GM23248 (cell line): ENCODE measurements at regions not wholly inside any gene's neighbourhood (a gene's known extent, or its start where the extent isn't known, plus 50 kb on each side); places are given as distances from the start of the nearest gene placed in this dataset.

Source experiments
- DNase-seq: peaks from one replicate; pipeline ENCODE4 v3.0.0-alpha.2; 2015
- H2AFZ ChIP-seq: fragments of 200-600 bp; sonication (generic); 2 replicates; pipeline ENCODE4 v1.6.1; 2016; ENCODE audit warnings: antibody characterized with exemption
- H3F3A ChIP-seq: fragments of 200-600 bp; sonication (generic); 2 replicates; pipeline ENCODE4 v1.6.1; 2016; ENCODE audit warnings: mild to moderate bottlenecking, antibody characterized with exemption, mixed run types; ENCODE audit not compliant: insufficient read depth
- H3K27ac ChIP-seq: fragments of 200-600 bp; sonication (generic); 2 replicates; pipeline ENCODE4 v1.5.1; 2016; ENCODE audit warnings: mild to moderate bottlenecking
- H3K27me3 ChIP-seq: fragments of 200-600 bp; sonication (generic); replicated peaks from 2 replicates; pipeline ENCODE4 v1.6.1; 2016; ENCODE audit warnings: mild to moderate bottlenecking; ENCODE audit not compliant: insufficient read depth
- H3K36me3 ChIP-seq: fragments of 200-600 bp; sonication (generic); 2 replicates; pipeline ENCODE4 v1.6.1; 2016; ENCODE audit warnings: low read depth, mild to moderate bottlenecking
- H3K4me1 ChIP-seq: fragments of 200-600 bp; sonication (generic); 2 replicates; pipeline ENCODE4 v1.6.1; 2016; ENCODE audit warnings: mild to moderate bottlenecking; ENCODE audit not compliant: insufficient read depth
- H3K4me2 ChIP-seq: fragments of 200-600 bp; sonication (generic); one replicate; pipeline ENCODE4 v1.6.1; 2016; ENCODE audit warnings: mild to moderate bottlenecking; ENCODE audit not compliant: unreplicated experiment
- H3K4me3 ChIP-seq: fragments of 200-600 bp; sonication (generic); 2 replicates; pipeline ENCODE4 v1.5.1; 2016; ENCODE audit warnings: mild to moderate bottlenecking
- H3K79me2 ChIP-seq: fragments of 200-600 bp; sonication (generic); 2 replicates; pipeline ENCODE4 v1.6.1; 2016; ENCODE audit warnings: mild to moderate bottlenecking; ENCODE audit not compliant: insufficient read depth
- H3K9ac ChIP-seq: fragments of 200-600 bp; sonication (generic); 2 replicates; pipeline ENCODE4 v1.6.1; 2016; ENCODE audit warnings: mild to moderate bottlenecking
- H3K9me2 ChIP-seq: fragments of 200-600 bp; sonication (generic); 2 replicates; pipeline ENCODE4 v1.6.1; 2016; ENCODE audit warnings: mixed run types, mild to moderate bottlenecking, moderate library complexity; ENCODE audit not compliant: insufficient read depth
- H3K9me3 ChIP-seq: fragments of 200-600 bp; sonication (generic); one replicate; pipeline ENCODE4 v1.6.1; 2017; ENCODE audit warnings: low read depth
- H4K20me1 ChIP-seq: fragments of 200-600 bp; sonication (generic); 2 replicates; pipeline ENCODE4 v1.6.0; 2016; ENCODE audit not compliant: insufficient read depth
- EZH2 ChIP-seq: fragments of 200-600 bp; sonication (generic); IDR thresholded peaks from 2 replicates; pipeline ENCODE4 v1.6.1; 2018; ENCODE audit warnings: antibody characterized with exemption, mild to moderate bottlenecking; ENCODE audit not compliant: insufficient read depth, poor library complexity, severe bottlenecking
- EZH2phosphoT487 ChIP-seq: fragments of 200-600 bp; sonication (generic); IDR thresholded peaks from 2 replicates; pipeline ENCODE4 v1.6.1; 2018; ENCODE audit warnings: antibody characterized with exemption, moderate library complexity, mild to moderate bottlenecking, low read depth; ENCODE audit not compliant: insufficient read depth
- WGBS, 2 experiments: methylation state at CpG; one replicate each; pipeline ENCODE4 v1.1.6; 2015 to 2017; ENCODE audit warnings: low lambda C conversion rate in 2 of 2, low coverage in 1 of 2; ENCODE audit errors: missing lambda C conversion rate in 2 of 2; 5-methylcytosine and 5-hydroxymethylcytosine counted together
- in situ Hi-C: fragments of 300-500 bp; cut with MboI; formaldehyde crosslinking; loops from 2 replicates; pipeline ENCODE4 v1.15.0; 2020

DNA sequence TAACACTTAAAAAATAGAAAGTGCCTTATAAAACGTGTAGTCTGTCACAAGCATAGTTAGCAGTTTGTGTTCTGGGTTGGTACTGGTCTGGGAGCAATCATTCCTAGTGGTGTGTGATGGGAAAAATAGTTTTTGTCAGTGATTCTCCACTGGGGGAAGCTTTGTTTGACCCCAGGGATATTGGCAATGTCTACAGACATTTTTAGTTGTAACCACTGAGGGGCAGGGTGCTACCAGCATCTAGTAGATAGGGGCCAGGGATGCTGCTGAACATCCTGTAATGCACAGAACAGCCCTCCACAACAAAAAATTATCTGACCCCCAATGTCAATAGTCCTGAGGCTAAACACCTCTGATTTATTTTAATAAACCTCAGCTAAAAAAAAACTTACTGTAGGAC, 51.6 kb upstream of the CREB5 start:
- H3K9ac ChIP-seq = no peak overlapping the region
- H3K4me1 ChIP-seq = peaks cover 25% of the 10 kb centered on the region
- H3K27ac ChIP-seq = no peak overlapping the region
- H3K9me2 ChIP-seq = no peaks in the 10 kb centered on the region; the same call in 1 of the 2 replicates
- H3K9me3 ChIP-seq = no peaks in the 10 kb centered on the region
- H3F3A ChIP-seq = peaks cover 16% of the 10 kb centered on the region
- no peak for DNase-seq
- no peak overlapping the region for H3K4me2 ChIP-seq
- H3K4me3 ChIP-seq = no peak overlapping the region
- H4K20me1 ChIP-seq = no peaks in the 10 kb centered on the region
- no peaks in the 10 kb centered on the region for H3K36me3 ChIP-seq
- no peak overlapping the region for H2AFZ ChIP-seq
- H3K27me3 ChIP-seq = no peaks in the 10 kb centered on the region
- no peaks in the 10 kb centered on the region for H3K79me2 ChIP-seq
- in situ Hi-C loops = no loop called here
- TF ChIP-seq EZH2phosphoT487 = no peak
- no peak for TF ChIP-seq EZH2
- WGBS, 2 experiments = 93 to 100% methylated on average over 1 of the region's 1 CpG

DNA sequence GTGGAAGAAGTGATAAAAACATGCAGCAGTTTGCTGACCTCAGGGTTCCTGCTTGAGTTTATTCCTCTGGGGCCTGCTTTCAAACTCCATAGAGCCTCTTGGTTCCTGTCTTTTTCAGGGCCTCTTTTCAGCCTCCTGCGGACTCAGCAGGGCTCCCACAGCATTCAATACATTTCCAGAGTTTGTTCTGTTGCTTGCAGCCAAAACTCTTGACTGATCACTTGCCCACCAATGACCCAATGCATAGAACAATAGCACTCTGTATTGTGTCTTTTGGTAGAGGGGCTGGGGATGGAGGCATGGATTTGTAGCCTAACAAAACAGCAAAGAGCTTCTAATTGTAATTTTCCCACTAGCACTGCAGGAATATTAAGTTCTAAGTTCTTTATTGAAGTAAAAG, 50.8 kb upstream of the CREB5 start:
- H3K4me2 ChIP-seq = no peak overlapping the region
- 71 to 82% methylated on average over 1 of the region's 1 CpG for WGBS, 2 experiments
- in situ Hi-C loops = no loop called here

GRCh38 chr7:28362182-28362581, 50.1 kb upstream of the CREB5 start:
- Histone ChIP-seq H3K27ac (no peak overlapping the region), H3K36me3 (no peaks in the 10 kb centered on the region), H4K20me1 (no peaks in the 10 kb centered on the region), H3K79me2 (no peaks in the 10 kb centered on the region), H3K27me3 (no peaks in the 10 kb centered on the region), H3K4me2 (no peak overlapping the region), H3K9me3 (no peaks in the 10 kb centered on the region), H3K4me1 (peaks cover 30% of the 10 kb centered on the region), H3K4me3 (no peak overlapping the region), H3K9ac (no peak overlapping the region), H3F3A (peaks cover 19% of the 10 kb centered on the region), H2AFZ (no peak overlapping the region), H3K9me2 (no peaks in the 10 kb centered on the region; the same call in 1 of the 2 replicates)
- TF ChIP-seq EZH2phosphoT487 (no peak), EZH2 (no peak)
- in situ Hi-C loops = no loop called here
- DNase-seq = no peak
- WGBS, 2 experiments = 80 to 81% methylated on average over 1 of the region's 1 CpG

More for the DNA sequence above, 50.8 kb upstream of the CREB5 start:
- TF ChIP-seq EZH2phosphoT487 (no peak), EZH2 (no peak)
- Histone ChIP-seq H2AFZ (no peak overlapping the region), H3K9ac (no peak overlapping the region), H3K27ac (no peak overlapping the region), H3F3A (peaks cover 17% of the 10 kb centered on the region), H3K36me3 (no peaks in the 10 kb centered on the region), H3K9me3 (no peaks in the 10 kb centered on the region), H3K79me2 (no peaks in the 10 kb centered on the region), H4K20me1 (no peaks in the 10 kb centered on the region), H3K27me3 (no peaks in the 10 kb centered on the region), H3K4me3 (no peak overlapping the region), H3K4me1 (peaks cover 29% of the 10 kb centered on the region), H3K9me2 (no peaks in the 10 kb centered on the region; the same call in 1 of the 2 replicates)
- no peak for DNase-seq
